Esophagus muscularis mucosa (tissue), 4 donors: ENCODE measurements at regions not wholly inside any gene's neighbourhood (a gene's known extent, or its start where the extent isn't known, plus 50 kb on each side); places are given as distances from the start of the nearest gene placed in this dataset.

Experiments
- CTCF ChIP-seq, 3 experiments: fragments of 200-600 bp in 2 of 3; fragments of 450-650 bp in 1 of 3; sonication (generic) in 2 of 3; IDR thresholded peaks; one replicate each; pipeline ENCODE4 v1.5.1; 2017 to 2019; ENCODE audit warnings: antibody characterized with exemption in 3 of 3, mild to moderate bottlenecking in 2 of 3, moderate library complexity in 1 of 3
- EP300 ChIP-seq: sonication (generic); formaldehyde crosslinking; IDR thresholded peaks from one replicate; pipeline ENCODE4 v1.6.1; 2017; ENCODE audit warnings: antibody characterized with exemption
- POLR2AphosphoS5 ChIP-seq, 2 donors: sonication (generic); formaldehyde crosslinking; IDR thresholded peaks; one replicate each; pipeline ENCODE4 v1.6.1; 2017; ENCODE audit warnings: antibody characterized with exemption in 2 of 2

- no peak for TF ChIP-seq CTCF (IDR thresholded peaks at IDR 0.05)
- no peak for TF ChIP-seq EP300
- TF ChIP-seq POLR2AphosphoS5 (IDR thresholded peaks at IDR 0.05): no peak
Observed at GRCh38 chr5:2136728-2137333, 254.1 kb upstream of the IRX4 start.
